K562 (cell line): ENCODE measurements at regions not wholly inside any gene's neighbourhood (a gene's known extent, or its start where the extent isn't known, plus 50 kb on each side); places are given as distances from the start of the nearest gene placed in this dataset.

ENCODE experiments used
- ATAC-seq: fragments of 200-7000 bp; cut with Tn5 transposase; 3 replicates; pipeline ENCODE4 v1.9.1; 2020; ENCODE audit warnings: moderate library complexity
- BruUV-seq: library from RNA; stranded (reverse); fragments of 400-500 nt; replicated peaks from 2 replicates; lab custom pipeline; 2021; lab: Mats Ljungman, UMichigan
- CTCF ChIA-PET: fragments of 300-600 bp; formaldehyde crosslinking; extraction: SDS; loops from one replicate; lab custom pipeline; 2021; ENCODE audit warnings: low intra/inter-chr PET ratio; lab: Yijun Ruan, JAX
- POLR2A ChIA-PET: fragments of 300-600, 350-650 bp; sonication (Branson Sonifier 250); formaldehyde crosslinking; extraction: SDS; loops from one replicate; lab custom pipeline; 2021; ENCODE audit warnings: antibody characterized with exemption, inconsistent platforms; lab: Yijun Ruan, JAX
- DNase-seq, 4 experiments: peaks; one replicate each; pipeline versions ENCODE4 v3.0.0 to v3.0.0-alpha.2; 2011 to 2018; ENCODE audit warnings: low spot score in 3 of 4, mixed read lengths in 3 of 4; ENCODE audit errors: extremely low read depth in 1 of 4
- FAIRE-seq: peaks from 2 replicates; lab custom pipeline; 2011; peaks lifted over from hg19 to GRCh38; lab: Jason Lieb, UNC
- H2AFZ ChIP-seq: 2 replicates; pipeline ENCODE4 v1.6.0; 2011; ENCODE audit warnings: low read depth, low read length, control low read depth, inconsistent platforms
- H3K27ac ChIP-seq: fragments of 200-600 bp; 3 replicates; pipeline ENCODE4 v1.8.0; 2011; ENCODE audit warnings: low read depth, mild to moderate bottlenecking, control low read depth, inconsistent platforms, low read length, moderate library complexity, mixed read lengths; ENCODE audit errors: extremely low read depth
- H3K27me3 ChIP-seq, 2 experiments: fragments of 300-600 bp in 1 of 2; 2 replicates in 1 of 2; 3 replicates in 1 of 2; pipeline versions ENCODE4 v1.6.0 to v1.8.0; 2011; ENCODE audit warnings: inconsistent platforms in 2 of 2, low read length in 2 of 2, mild to moderate bottlenecking in 1 of 2, mixed read lengths in 1 of 2, moderate library complexity in 1 of 2; ENCODE audit not compliant: control insufficient read depth in 2 of 2, insufficient read depth in 2 of 2
- H3K36me3 ChIP-seq: fragments of 300-600 bp; 3 replicates; pipeline ENCODE4 v1.8.0; 2011; ENCODE audit warnings: mild to moderate bottlenecking, low read length, inconsistent platforms; ENCODE audit not compliant: control insufficient read depth, insufficient read depth
- H3K4me1 ChIP-seq, 2 experiments: fragments of 200-600 bp in 1 of 2; replicated peaks in 1 of 2; 2 replicates in 1 of 2; 3 replicates in 1 of 2; pipeline versions ENCODE4 v1.5.1 to v1.8.0; 2011; ENCODE audit warnings: inconsistent platforms in 2 of 2, low read length in 2 of 2, mild to moderate bottlenecking in 1 of 2, mixed read lengths in 1 of 2, moderate library complexity in 1 of 2; ENCODE audit not compliant: control insufficient read depth in 2 of 2, insufficient read depth in 2 of 2
- H3K4me2 ChIP-seq: 2 replicates; pipeline ENCODE4 v1.6.1; 2011; ENCODE audit warnings: low read length, control low read depth, inconsistent platforms, mixed read lengths; ENCODE audit not compliant: insufficient read depth
- H3K4me3 ChIP-seq: fragments of 200-600 bp; sonication (generic), shearing (Covaris generic); 2 replicates; pipeline ENCODE4 v1.5.1; 2016; ENCODE audit warnings: control low read depth, inconsistent platforms
- H3K79me2 ChIP-seq: fragments of 200-600 bp; 3 replicates; pipeline ENCODE4 v1.8.0; 2011; ENCODE audit warnings: low read length, inconsistent platforms; ENCODE audit not compliant: control insufficient read depth, insufficient read depth
- H3K9ac ChIP-seq, 2 experiments: 2 replicates each; pipeline versions ENCODE4 v1.6.0 to v1.6.1; 2011; ENCODE audit warnings: low read depth in 2 of 2, low read length in 2 of 2, control low read depth in 1 of 2, inconsistent platforms in 1 of 2, mild to moderate bottlenecking in 1 of 2, mixed read lengths in 1 of 2; ENCODE audit not compliant: insufficient read depth in 1 of 2
- H3K9me1 ChIP-seq: one replicate; pipeline ENCODE4 v1.6.0; 2011; ENCODE audit warnings: inconsistent platforms, mild to moderate bottlenecking, low read length, moderate library complexity; ENCODE audit not compliant: control insufficient read depth, insufficient read depth
- H3K9me3 ChIP-seq: replicated peaks from 2 replicates; pipeline ENCODE4 v1.5.1; 2011; ENCODE audit warnings: low read depth, low read length, inconsistent platforms; ENCODE audit not compliant: control insufficient read depth, insufficient read depth
- H4K20me1 ChIP-seq: replicated peaks from 2 replicates; pipeline ENCODE4 v1.6.1; 2011; ENCODE audit warnings: low read length, inconsistent platforms, mixed read lengths; ENCODE audit not compliant: control insufficient read depth, insufficient read depth
- ARID4B ChIP-seq: sonication (generic); formaldehyde crosslinking; IDR thresholded peaks from 2 replicates; pipeline ENCODE4 v1.8.0; 2022; ENCODE audit warnings: mild to moderate bottlenecking, missing genetic modification reagents
- DLX4 ChIP-seq: fragments of 250-450 bp; sonication (Bioruptor Pico); IDR thresholded peaks from 2 replicates; pipeline ENCODE4 v1.6.1; 2021; ENCODE audit warnings: mild to moderate bottlenecking
- E2F1 ChIP-seq: sonication (generic); formaldehyde crosslinking; IDR thresholded peaks from 2 replicates; pipeline ENCODE4 v1.8.1; 2023; ENCODE audit warnings: mild to moderate bottlenecking, missing genetic modification reagents, moderate library complexity
- HDAC3 ChIP-seq: fragments of 450-650 bp; IDR thresholded peaks from 2 replicates; pipeline ENCODE4 v1.6.1; 2018; ENCODE audit warnings: borderline replicate concordance, mild to moderate bottlenecking, moderate library complexity; ENCODE audit not compliant: partially characterized antibody
- HNRNPH1 ChIP-seq: fragments of 200-400 bp; formaldehyde crosslinking; optimal IDR thresholded peaks from 2 replicates; pipeline ENCODE3; 2017; ENCODE audit warnings: low read depth, mild to moderate bottlenecking, low read length, moderate library complexity
- NFIX ChIP-seq: fragments of 250-450 bp; sonication (Bioruptor Pico); IDR thresholded peaks from 2 replicates; pipeline ENCODE4 v1.4.0; 2020; ENCODE audit warnings: low read depth, mild to moderate bottlenecking, moderate library complexity
- TARDBP ChIP-seq: fragments of 450-650 bp; IDR thresholded peaks from 2 replicates; pipeline ENCODE4 v1.6.1; 2016
- ZBTB34 ChIP-seq: fragments of 250-450 bp; sonication (Bioruptor Pico); IDR thresholded peaks from 2 replicates; pipeline ENCODE4 v1.8.0; 2021; ENCODE audit warnings: mild to moderate bottlenecking, moderate library complexity
- ZNF146 ChIP-seq: IDR thresholded peaks from one replicate; pipeline ENCODE4 v1.6.1; 2018; ENCODE audit warnings: missing compliant biosample characterization; ENCODE audit not compliant: unreplicated experiment
- ZNF766 ChIP-seq: fragments of 200-800 bp; sonication (Bioruptor generic); conservative IDR thresholded peaks from 2 replicates; pipeline ENCODE4 v1.6.1; 2016; ENCODE audit warnings: missing genetic modification characterization, missing compliant biosample characterization
- WGBS: fragments of 100-300 bp; shearing (Covaris generic); methylation state at CpG from one replicate; pipeline ENCODE4 v1.1.6; 2016; ENCODE audit warnings: low coverage, mixed read lengths; ENCODE audit not compliant: insufficient coverage; ENCODE audit errors: missing lambda C conversion rate; 5-methylcytosine and 5-hydroxymethylcytosine counted together
- in situ Hi-C: fragments of 300-500 bp; cut with MboI; formaldehyde crosslinking; loops from 4 replicates; pipeline ENCODE4 v1.15.0; 2018; ENCODE audit warnings: inconsistent platforms, mixed read lengths
- intact Hi-C: fragments of 100-400 bp; cut with micrococcal nuclease; formaldehyde crosslinking; loops from 2 replicates; pipeline ENCODE4 v1.14.2; 2022

GRCh38 chr20:17885076-17885475, 83.5 kb downstream of the SNX5 start:
- ChIA-PET POLR2A (no interaction called here), CTCF (no interaction called here)
- TF ChIP-seq NFIX (CRISPR knock-in tag) (no peak), ZNF146 (CRISPR knock-in tag) (no peak), HNRNPH1 (no peak), ZBTB34 (CRISPR knock-in tag) (no peak), ARID4B (CRISPR knock-in tag) (no peak), HDAC3 (no peak), E2F1 (CRISPR knock-in tag) (no peak), TARDBP (no peak), DLX4 (no peak), ZNF766 (no peak)
- Histone ChIP-seq H3K4me3 (no peak overlapping the region), H3K79me2 (no peaks in the 10 kb centered on the region), H3K4me2 (no peak overlapping the region), H3K27me3 (peaks cover 0 to 12% of the 10 kb centered on the region in 2 experiments; a peak in 2 of 5 replicates), H4K20me1 (no peaks in the 10 kb centered on the region), H3K9me1 (no peaks in the 10 kb centered on the region), H3K9me3 (no peaks in the 10 kb centered on the region), H3K27ac (no peak overlapping the region), H3K9ac (no peak overlapping the region), H3K4me1 (peaks cover 0 to 8% of the 10 kb centered on the region in 2 experiments; a peak in 2 of 5 replicates), H3K36me3 (no peaks in the 10 kb centered on the region), H2AFZ (no peak overlapping the region)
- 0% methylated on average over 3 of the region's 3 CpGs for WGBS
- in situ Hi-C loops (no loop called here), intact Hi-C loops (no loop called here)
- ATAC-seq: no peak
- FAIRE-seq: no peak
- no peak for DNase-seq
- BruUV-seq: no TSS peak
